ENCODE measurements at regions not wholly inside any gene's neighbourhood (a gene's known extent, or its start where the extent isn't known, plus 50 kb on each side); places are given as distances from the start of the nearest gene placed in this dataset.

DNA sequence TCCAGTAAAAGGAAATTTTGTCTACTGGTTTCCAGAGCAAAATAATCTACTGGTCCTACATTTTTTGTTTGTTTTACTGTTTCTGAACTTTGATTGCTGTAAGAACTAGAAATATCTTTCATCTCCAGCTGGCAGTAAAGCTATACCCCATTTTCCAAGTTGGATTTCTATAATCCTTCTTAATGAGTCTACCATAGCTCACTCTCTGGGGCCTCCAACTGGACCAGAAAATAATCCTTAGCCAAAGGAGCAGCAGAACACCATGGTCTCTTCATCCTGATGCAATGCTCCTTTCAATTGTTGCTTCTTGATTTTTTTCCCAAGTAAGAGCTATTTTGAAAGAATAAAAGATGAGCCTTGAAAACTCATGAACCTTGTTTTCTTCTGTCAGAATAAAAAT, 110.0 kb upstream of the COL11A1 start:
- TF ChIP-seq, protein P1, sequence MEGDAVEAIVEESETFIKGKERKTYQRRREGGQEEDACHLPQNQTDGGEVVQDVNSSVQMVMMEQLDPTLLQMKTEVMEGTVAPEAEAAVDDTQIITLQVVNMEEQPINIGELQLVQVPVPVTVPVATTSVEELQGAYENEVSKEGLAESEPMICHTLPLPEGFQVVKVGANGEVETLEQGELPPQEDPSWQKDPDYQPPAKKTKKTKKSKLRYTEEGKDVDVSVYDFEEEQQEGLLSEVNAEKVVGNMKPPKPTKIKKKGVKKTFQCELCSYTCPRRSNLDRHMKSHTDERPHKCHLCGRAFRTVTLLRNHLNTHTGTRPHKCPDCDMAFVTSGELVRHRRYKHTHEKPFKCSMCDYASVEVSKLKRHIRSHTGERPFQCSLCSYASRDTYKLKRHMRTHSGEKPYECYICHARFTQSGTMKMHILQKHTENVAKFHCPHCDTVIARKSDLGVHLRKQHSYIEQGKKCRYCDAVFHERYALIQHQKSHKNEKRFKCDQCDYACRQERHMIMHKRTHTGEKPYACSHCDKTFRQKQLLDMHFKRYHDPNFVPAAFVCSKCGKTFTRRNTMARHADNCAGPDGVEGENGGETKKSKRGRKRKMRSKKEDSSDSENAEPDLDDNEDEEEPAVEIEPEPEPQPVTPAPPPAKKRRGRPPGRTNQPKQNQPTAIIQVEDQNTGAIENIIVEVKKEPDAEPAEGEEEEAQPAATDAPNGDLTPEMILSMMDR (IDR thresholded peaks at IDR 0.05): no peak
- TF ChIP-seq POLR2A (IDR thresholded peaks at IDR 0.05): no peak
